HEK293 (cell line): ENCODE measurements at regions not wholly inside any gene's neighbourhood (a gene's known extent, or its start where the extent isn't known, plus 50 kb on each side); places are given as distances from the start of the nearest gene placed in this dataset.

Experiments used
- EGR2 ChIP-seq: fragments of 450-650 bp; formaldehyde crosslinking; IDR thresholded peaks from 2 replicates; pipeline ENCODE4 v1.5.1; 2016; ENCODE audit warnings: low read depth, missing biosample characterization, missing genetic modification characterization
- ZBTB7A ChIP-seq: fragments of 450-650 bp; formaldehyde crosslinking; IDR thresholded peaks from 2 replicates; pipeline ENCODE4 v1.5.1; 2016; ENCODE audit warnings: low read depth, missing biosample characterization, missing genetic modification characterization
- ZNF362 ChIP-seq: fragments of 450-650 bp; formaldehyde crosslinking; IDR thresholded peaks from 2 replicates; pipeline ENCODE4 v1.5.1; 2016; ENCODE audit warnings: missing biosample characterization, missing genetic modification characterization

GRCh38 chr12:124232654-124232987 lies 62.3 kb upstream of the RFLNA start:
- no peak for TF ChIP-seq ZNF362 (tag by site-specific recombination)
- no peak for TF ChIP-seq ZBTB7A (tag by site-specific recombination)
- TF ChIP-seq EGR2 (tag by site-specific recombination) = no peak
